ENCODE measurements at regions not wholly inside any gene's neighbourhood (a gene's known extent, or its start where the extent isn't known, plus 50 kb on each side); places are given as distances from the start of the nearest gene placed in this dataset.

- no peak for DNase-seq (ENCODE audit: low read depth, low spot score)
- no peak overlapping the region for H3K4me3 ChIP-seq (ENCODE audit: low read depth, low read length)
- H3K9me3 ChIP-seq (ENCODE audit: control insufficient read depth, insufficient read depth, low read length), result peaks cover 79% of the 10 kb centered on the region
- CTCF ChIA-PET, result no interaction called here
- H3K27me3 ChIP-seq (ENCODE audit: control insufficient read depth, insufficient read depth, low read length), result no peaks in the 10 kb centered on the region
- TF ChIP-seq, protein P1, sequence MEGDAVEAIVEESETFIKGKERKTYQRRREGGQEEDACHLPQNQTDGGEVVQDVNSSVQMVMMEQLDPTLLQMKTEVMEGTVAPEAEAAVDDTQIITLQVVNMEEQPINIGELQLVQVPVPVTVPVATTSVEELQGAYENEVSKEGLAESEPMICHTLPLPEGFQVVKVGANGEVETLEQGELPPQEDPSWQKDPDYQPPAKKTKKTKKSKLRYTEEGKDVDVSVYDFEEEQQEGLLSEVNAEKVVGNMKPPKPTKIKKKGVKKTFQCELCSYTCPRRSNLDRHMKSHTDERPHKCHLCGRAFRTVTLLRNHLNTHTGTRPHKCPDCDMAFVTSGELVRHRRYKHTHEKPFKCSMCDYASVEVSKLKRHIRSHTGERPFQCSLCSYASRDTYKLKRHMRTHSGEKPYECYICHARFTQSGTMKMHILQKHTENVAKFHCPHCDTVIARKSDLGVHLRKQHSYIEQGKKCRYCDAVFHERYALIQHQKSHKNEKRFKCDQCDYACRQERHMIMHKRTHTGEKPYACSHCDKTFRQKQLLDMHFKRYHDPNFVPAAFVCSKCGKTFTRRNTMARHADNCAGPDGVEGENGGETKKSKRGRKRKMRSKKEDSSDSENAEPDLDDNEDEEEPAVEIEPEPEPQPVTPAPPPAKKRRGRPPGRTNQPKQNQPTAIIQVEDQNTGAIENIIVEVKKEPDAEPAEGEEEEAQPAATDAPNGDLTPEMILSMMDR (IDR thresholded peaks at IDR 0.05; ENCODE audit: low read depth, low read length), result no peak
- POLR2A ChIA-PET, result no interaction called here
- H3K27ac ChIP-seq (ENCODE audit: low read depth, low read length), result no peak overlapping the region
Observed at GRCh38 chr11:70863993-70864392, 388.4 kb downstream of the SHANK2 start.

- Histone ChIP-seq H3K27me3 (ENCODE audit: control insufficient read depth, insufficient read depth, low read length) (no peaks in the 10 kb centered on the region), H3K27ac (ENCODE audit: low read depth, low read length) (no peak overlapping the region), H3K9me3 (ENCODE audit: control insufficient read depth, insufficient read depth, low read length) (peaks cover 82% of the 10 kb centered on the region), H3K4me3 (ENCODE audit: low read depth, low read length) (no peak overlapping the region)
- POLR2A ChIA-PET, result no interaction called here
- no peak for DNase-seq (ENCODE audit: low read depth, low spot score)
- TF ChIP-seq, protein P1 (IDR thresholded peaks at IDR 0.05; ENCODE audit: low read depth, low read length), result no peak
- CTCF ChIA-PET, result no interaction called here
Observed at GRCh38 chr11:70865356-70865755, 387.0 kb downstream of the SHANK2 start.

DNA sequence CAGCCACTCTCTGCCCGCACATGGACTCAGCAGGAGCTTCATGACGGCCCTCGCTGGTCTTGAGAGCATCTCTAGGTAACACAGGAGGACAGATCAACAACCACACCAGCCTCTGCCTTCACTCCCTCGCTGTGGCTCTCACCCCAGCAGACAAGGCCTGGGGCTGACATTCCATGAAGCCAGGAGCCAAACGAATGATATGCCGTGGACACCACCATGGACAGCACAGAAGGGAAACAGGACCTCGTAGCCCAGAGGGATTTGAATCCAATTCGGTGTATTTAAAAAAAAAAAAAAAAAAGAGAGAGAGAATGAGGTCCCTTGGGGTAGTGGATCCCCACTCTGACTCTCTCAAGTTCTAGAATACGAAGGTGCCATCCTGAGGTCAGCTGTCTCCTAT is 385.5 kb downstream of the SHANK2 start:
- CTCF ChIA-PET, result no interaction called here
- TF ChIP-seq, protein P1 (IDR thresholded peaks at IDR 0.05; ENCODE audit: low read depth, low read length), result no peak
- POLR2A ChIA-PET, result no interaction called here

GRCh38 chr11:70867281-70868047 is 384.9 kb downstream of the SHANK2 start:
- no peak for DNase-seq (ENCODE audit: low read depth, low spot score)
- Histone ChIP-seq H3K4me3 (ENCODE audit: low read depth, low read length) (no peak overlapping the region), H3K27ac (ENCODE audit: low read depth, low read length) (no peak overlapping the region), H3K9me3 (ENCODE audit: control insufficient read depth, insufficient read depth, low read length) (peaks cover 87% of the 10 kb centered on the region), H3K27me3 (ENCODE audit: control insufficient read depth, insufficient read depth, low read length) (no peaks in the 10 kb centered on the region)
- ChIA-PET CTCF (no interaction called here), POLR2A (no interaction called here)
- TF ChIP-seq, protein P1 (IDR thresholded peaks at IDR 0.05; ENCODE audit: low read depth, low read length), result no peak

More for the DNA sequence above, 385.5 kb downstream of the SHANK2 start:
- peaks cover 87% of the 10 kb centered on the region for H3K9me3 ChIP-seq (ENCODE audit: control insufficient read depth, insufficient read depth, low read length)
- no peak overlapping the region for H3K4me3 ChIP-seq (ENCODE audit: low read depth, low read length)
- no peaks in the 10 kb centered on the region for H3K27me3 ChIP-seq (ENCODE audit: control insufficient read depth, insufficient read depth, low read length)
- H3K27ac ChIP-seq (ENCODE audit: low read depth, low read length), result no peak overlapping the region
- DNase-seq (ENCODE audit: low read depth, low spot score), result no peak

- DNase-seq (ENCODE audit: low read depth, low spot score), result no peak
- no peak overlapping the region for H3K4me3 ChIP-seq (ENCODE audit: low read depth, low read length)
- ChIA-PET POLR2A (no interaction called here), CTCF (no interaction called here)
- H3K27me3 ChIP-seq (ENCODE audit: control insufficient read depth, insufficient read depth, low read length), result no peaks in the 10 kb centered on the region
- peaks cover 86% of the 10 kb centered on the region for H3K9me3 ChIP-seq (ENCODE audit: control insufficient read depth, insufficient read depth, low read length)
- TF ChIP-seq, protein P1 (IDR thresholded peaks at IDR 0.05; ENCODE audit: low read depth, low read length), result no peak
- H3K27ac ChIP-seq (ENCODE audit: low read depth, low read length), result no peak overlapping the region
Observed at GRCh38 chr11:70868341-70868885, 384.0 kb downstream of the SHANK2 start.

All from AG04450 (cell line).